Testis (tissue), 2 donors: ENCODE measurements at regions not wholly inside any gene's neighbourhood (a gene's known extent, or its start where the extent isn't known, plus 50 kb on each side); places are given as distances from the start of the nearest gene placed in this dataset.

Experiments used
- POLR2A ChIP-seq: fragments of 450-650 bp; IDR thresholded peaks from one replicate; pipeline ENCODE4 v1.6.1; 2017; ENCODE audit warnings: antibody characterized with exemption, mild to moderate bottlenecking, moderate library complexity
- TF ChIP-seq, protein P1 (sequence below), 3 experiments: fragments of 450-650 bp in 2 of 3; fragments of 200-600 bp in 1 of 3; sonication (generic) in 1 of 3; IDR thresholded peaks; one replicate each; pipeline ENCODE4 v1.5.1; 2016 to 2019; ENCODE audit warnings: antibody characterized with exemption in 3 of 3, mild to moderate bottlenecking in 2 of 3, moderate library complexity in 1 of 3

DNA sequence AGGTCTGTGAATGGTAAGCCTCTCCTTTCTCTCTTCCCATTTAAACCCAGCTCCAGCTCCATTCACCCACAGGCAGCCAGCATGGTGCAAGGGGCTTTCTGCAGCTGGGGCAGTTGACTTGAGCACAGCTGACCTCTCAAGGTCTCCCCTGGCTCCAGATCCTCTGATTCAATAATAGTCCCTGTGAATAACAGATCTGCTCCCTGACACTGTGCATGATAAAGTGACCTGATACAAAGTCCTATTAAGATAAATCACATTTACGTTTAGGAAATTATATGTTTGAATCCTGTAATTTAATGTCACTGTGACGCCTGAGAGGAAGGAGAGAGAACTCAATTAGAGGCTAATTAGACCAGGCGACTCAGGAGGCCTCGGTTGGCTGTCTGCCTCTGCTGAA lies 540.4 kb upstream of the CDH11 start:
- TF ChIP-seq, protein P1, sequence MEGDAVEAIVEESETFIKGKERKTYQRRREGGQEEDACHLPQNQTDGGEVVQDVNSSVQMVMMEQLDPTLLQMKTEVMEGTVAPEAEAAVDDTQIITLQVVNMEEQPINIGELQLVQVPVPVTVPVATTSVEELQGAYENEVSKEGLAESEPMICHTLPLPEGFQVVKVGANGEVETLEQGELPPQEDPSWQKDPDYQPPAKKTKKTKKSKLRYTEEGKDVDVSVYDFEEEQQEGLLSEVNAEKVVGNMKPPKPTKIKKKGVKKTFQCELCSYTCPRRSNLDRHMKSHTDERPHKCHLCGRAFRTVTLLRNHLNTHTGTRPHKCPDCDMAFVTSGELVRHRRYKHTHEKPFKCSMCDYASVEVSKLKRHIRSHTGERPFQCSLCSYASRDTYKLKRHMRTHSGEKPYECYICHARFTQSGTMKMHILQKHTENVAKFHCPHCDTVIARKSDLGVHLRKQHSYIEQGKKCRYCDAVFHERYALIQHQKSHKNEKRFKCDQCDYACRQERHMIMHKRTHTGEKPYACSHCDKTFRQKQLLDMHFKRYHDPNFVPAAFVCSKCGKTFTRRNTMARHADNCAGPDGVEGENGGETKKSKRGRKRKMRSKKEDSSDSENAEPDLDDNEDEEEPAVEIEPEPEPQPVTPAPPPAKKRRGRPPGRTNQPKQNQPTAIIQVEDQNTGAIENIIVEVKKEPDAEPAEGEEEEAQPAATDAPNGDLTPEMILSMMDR (IDR thresholded peaks at IDR 0.05): no peak
- no peak for TF ChIP-seq POLR2A
